Esophagus muscularis mucosa (tissue), 4 donors: ENCODE measurements at regions not wholly inside any gene's neighbourhood (a gene's known extent, or its start where the extent isn't known, plus 50 kb on each side); places are given as distances from the start of the nearest gene placed in this dataset.
"Not testable (repeated sequence)": the region's sequence is repeated elsewhere in the genome, so short reads cannot be mapped to it uniquely, and the experiment has no call there.

Experiments used
- DNase-seq: peaks from one replicate; pipeline ENCODE4 v3.0.0-alpha.2; 2017; ENCODE audit errors: extremely low spot score
- H3K27ac ChIP-seq, 4 donors: fragments of 200-600 bp; sonication (generic); replicated peaks in 1 of 4; 1 replicate in 3 of 4; 2 replicates in 1 of 4; pipeline ENCODE4 v1.5.1; 2016 to 2019; ENCODE audit warnings: mild to moderate bottlenecking in 1 of 4
- H3K27me3 ChIP-seq, 4 donors: fragments of 200-600 bp; sonication (generic); one replicate each; pipeline versions ENCODE4 v1.5.1 to v1.6.0; 2016 to 2019
- H3K36me3 ChIP-seq, 4 donors: fragments of 200-600 bp; sonication (generic); one replicate each; pipeline ENCODE4 v1.5.1; 2016 to 2019
- H3K4me1 ChIP-seq, 4 donors: fragments of 200-600 bp; sonication (generic); one replicate each; pipeline ENCODE4 v1.5.1; 2016 to 2019
- H3K4me3 ChIP-seq, 4 donors: fragments of 200-600 bp; sonication (generic); 1 replicate in 2 of 4; 2 replicates in 2 of 4; pipeline ENCODE4 v1.5.1; 2016 to 2019; ENCODE audit warnings: mild to moderate bottlenecking in 4 of 4, moderate library complexity in 1 of 4
- H3K9me3 ChIP-seq, 4 donors: fragments of 200-600 bp; sonication (generic); 1 replicate in 3 of 4; 2 replicates in 1 of 4; pipeline ENCODE4 v1.5.1; 2016 to 2019
- EP300 ChIP-seq: sonication (generic); formaldehyde crosslinking; IDR thresholded peaks from one replicate; pipeline ENCODE4 v1.6.1; 2017; ENCODE audit warnings: antibody characterized with exemption
- POLR2A ChIP-seq: fragments of 450-650 bp; IDR thresholded peaks from one replicate; pipeline ENCODE4 v1.6.1; 2017; ENCODE audit warnings: antibody characterized with exemption, moderate library complexity, mild to moderate bottlenecking, low read depth
- POLR2AphosphoS5 ChIP-seq, 2 donors: sonication (generic); formaldehyde crosslinking; IDR thresholded peaks; one replicate each; pipeline ENCODE4 v1.6.1; 2017; ENCODE audit warnings: antibody characterized with exemption in 2 of 2
- WGBS: methylation state at CpG from one replicate; pipeline ENCODE4 v1.1.5; 2018; 5-methylcytosine and 5-hydroxymethylcytosine counted together
- intact Hi-C: fragments of 100-400 bp; cut with DNase I; formaldehyde crosslinking; loops from one replicate; pipeline ENCODE4 v1.15.1; 2023
- TF ChIP-seq, protein P1 (sequence below), 3 experiments: fragments of 200-600 bp in 2 of 3; fragments of 450-650 bp in 1 of 3; sonication (generic) in 2 of 3; IDR thresholded peaks; one replicate each; pipeline ENCODE4 v1.5.1; 2017 to 2019; ENCODE audit warnings: antibody characterized with exemption in 3 of 3, mild to moderate bottlenecking in 2 of 3, moderate library complexity in 1 of 3

DNA sequence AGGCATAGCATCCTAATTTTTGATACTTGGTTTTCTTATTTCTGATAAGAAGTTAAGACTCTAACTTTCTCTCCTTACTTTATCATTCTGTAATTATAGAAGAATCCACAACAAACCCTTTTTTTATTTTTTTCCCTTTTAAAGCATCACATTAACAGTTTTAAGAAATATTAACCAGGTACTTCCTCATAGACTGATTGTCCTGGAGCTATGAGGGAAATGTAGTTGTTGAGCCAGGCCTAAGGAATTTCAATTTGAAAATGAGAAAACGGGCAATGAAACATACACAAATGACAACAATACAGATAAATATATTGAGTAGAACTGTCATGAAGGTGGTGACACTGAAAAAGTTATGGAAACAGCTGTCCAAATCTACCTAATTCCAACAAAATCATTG, 569.0 kb downstream of the KCNA4 start:
- H3K4me1 ChIP-seq, result no peaks in the 10 kb centered on the region
- TF ChIP-seq POLR2AphosphoS5 (IDR thresholded peaks at IDR 0.05) (no peak), EP300 (no peak), POLR2A (no peak)
- TF ChIP-seq, protein P1, sequence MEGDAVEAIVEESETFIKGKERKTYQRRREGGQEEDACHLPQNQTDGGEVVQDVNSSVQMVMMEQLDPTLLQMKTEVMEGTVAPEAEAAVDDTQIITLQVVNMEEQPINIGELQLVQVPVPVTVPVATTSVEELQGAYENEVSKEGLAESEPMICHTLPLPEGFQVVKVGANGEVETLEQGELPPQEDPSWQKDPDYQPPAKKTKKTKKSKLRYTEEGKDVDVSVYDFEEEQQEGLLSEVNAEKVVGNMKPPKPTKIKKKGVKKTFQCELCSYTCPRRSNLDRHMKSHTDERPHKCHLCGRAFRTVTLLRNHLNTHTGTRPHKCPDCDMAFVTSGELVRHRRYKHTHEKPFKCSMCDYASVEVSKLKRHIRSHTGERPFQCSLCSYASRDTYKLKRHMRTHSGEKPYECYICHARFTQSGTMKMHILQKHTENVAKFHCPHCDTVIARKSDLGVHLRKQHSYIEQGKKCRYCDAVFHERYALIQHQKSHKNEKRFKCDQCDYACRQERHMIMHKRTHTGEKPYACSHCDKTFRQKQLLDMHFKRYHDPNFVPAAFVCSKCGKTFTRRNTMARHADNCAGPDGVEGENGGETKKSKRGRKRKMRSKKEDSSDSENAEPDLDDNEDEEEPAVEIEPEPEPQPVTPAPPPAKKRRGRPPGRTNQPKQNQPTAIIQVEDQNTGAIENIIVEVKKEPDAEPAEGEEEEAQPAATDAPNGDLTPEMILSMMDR (IDR thresholded peaks at IDR 0.05), result no peak
- H3K27ac ChIP-seq, result no peak overlapping the region
- no peak overlapping the region for H3K4me3 ChIP-seq
- H3K9me3 ChIP-seq, result no peaks in the 10 kb centered on the region
- no peak for DNase-seq
- H3K36me3 ChIP-seq, result no peaks in the 10 kb centered on the region
- 70% methylated on average over 1 of the region's 1 CpG for WGBS
- intact Hi-C loops, result no loop called here
- H3K27me3 ChIP-seq, result no peaks in the 10 kb centered on the region

DNA sequence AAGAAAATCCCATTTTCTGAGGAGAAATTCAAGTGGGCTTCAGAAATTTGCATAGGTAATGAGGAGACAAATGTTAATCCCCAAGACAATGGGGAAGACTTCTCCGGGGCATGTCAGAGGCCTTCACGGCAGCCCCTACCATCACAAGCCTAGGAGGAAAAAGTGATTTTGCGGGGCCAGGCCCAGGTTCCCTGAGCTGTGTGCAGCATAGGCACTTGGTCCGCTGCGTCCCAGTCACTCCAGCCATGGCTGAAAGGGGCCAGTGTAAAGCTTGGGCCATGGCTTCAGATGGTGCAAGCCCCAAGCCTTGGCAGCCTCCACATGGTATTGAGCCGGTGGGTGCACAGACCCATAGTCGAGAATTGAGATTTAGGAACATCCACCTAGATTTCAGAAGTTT, 570.7 kb downstream of the KCNA4 start:
- intact Hi-C loops, result no loop called here

DNA sequence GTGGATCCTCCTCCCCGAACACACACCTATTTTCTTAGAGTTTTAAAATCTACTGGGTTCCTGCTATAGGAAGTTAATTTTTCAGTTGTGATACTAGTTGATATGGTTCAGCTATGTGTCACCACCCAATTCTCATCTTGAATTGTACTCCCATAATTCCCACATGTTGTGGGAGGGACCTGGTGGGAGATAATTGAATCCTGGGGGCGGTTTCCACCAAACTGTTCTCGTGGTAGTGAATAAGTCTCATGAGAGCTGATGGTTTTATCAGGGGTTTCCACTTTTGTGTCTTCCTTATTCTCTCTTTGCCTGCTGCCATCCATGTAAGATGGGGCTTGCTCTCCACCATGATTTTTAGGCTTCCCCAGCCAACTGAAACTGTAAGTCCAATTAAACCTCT, 571.6 kb downstream of the KCNA4 start:
- DNase-seq, H3K4me3 ChIP-seq, H3K27me3 ChIP-seq, H3K36me3 ChIP-seq, intact Hi-C loops, H3K27ac ChIP-seq, H3K4me1 ChIP-seq, H3K9me3 ChIP-seq: not testable (repeated sequence)
- WGBS, result 88% methylated on average over 3 of the region's 3 CpGs

More for the DNA sequence above, 570.7 kb downstream of the KCNA4 start:
- 81% methylated on average over 4 of the region's 7 CpGs for WGBS
- TF ChIP-seq, protein P1 (IDR thresholded peaks at IDR 0.05), result no peak
- TF ChIP-seq POLR2AphosphoS5 (IDR thresholded peaks at IDR 0.05), result no peak
- TF ChIP-seq EP300, result no peak
- TF ChIP-seq POLR2A, result no peak
- no peak for DNase-seq
- Histone ChIP-seq H3K4me3 (no peak overlapping the region), H3K27ac (no peak overlapping the region), H3K4me1 (no peaks in the 10 kb centered on the region), H3K36me3 (no peaks in the 10 kb centered on the region), H3K27me3 (no peaks in the 10 kb centered on the region), H3K9me3 (no peaks in the 10 kb centered on the region)

DNA sequence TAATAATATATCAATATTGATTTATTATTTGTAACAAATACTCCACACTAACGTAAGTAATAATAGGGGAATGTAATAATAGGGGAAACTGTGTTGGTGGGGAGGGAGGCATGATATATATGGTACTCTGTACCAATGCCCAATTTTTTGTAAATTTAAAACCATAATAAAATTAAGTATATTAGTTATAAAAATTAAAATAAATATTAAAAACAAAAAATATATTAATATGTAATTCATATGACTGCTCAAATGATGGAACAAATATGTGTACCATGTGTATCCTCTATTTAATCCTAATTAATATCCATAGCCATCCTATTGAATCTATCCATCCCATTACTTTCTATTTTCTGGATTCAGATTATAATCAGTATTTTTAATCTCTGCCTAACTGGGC, 578.0 kb downstream of the KCNA4 start:
- intact Hi-C loops, result loop anchor here (10.0 kb wide), 1 partner anchor 756 kb away; no protein-coding TSS in a partner anchor
- Histone ChIP-seq H3K4me3 (no peak overlapping the region), H3K9me3 (no peaks in the 10 kb centered on the region), H3K36me3 (no peaks in the 10 kb centered on the region), H3K27ac (no peak overlapping the region), H3K4me1 (no peaks in the 10 kb centered on the region), H3K27me3 (no peaks in the 10 kb centered on the region)
- TF ChIP-seq, protein P1 (IDR thresholded peaks at IDR 0.05), result no peak
- TF ChIP-seq EP300 (no peak), POLR2AphosphoS5 (IDR thresholded peaks at IDR 0.05) (no peak)
- no peak for DNase-seq
- 98% methylated on average over 1 of the region's 1 CpG for WGBS

DNA sequence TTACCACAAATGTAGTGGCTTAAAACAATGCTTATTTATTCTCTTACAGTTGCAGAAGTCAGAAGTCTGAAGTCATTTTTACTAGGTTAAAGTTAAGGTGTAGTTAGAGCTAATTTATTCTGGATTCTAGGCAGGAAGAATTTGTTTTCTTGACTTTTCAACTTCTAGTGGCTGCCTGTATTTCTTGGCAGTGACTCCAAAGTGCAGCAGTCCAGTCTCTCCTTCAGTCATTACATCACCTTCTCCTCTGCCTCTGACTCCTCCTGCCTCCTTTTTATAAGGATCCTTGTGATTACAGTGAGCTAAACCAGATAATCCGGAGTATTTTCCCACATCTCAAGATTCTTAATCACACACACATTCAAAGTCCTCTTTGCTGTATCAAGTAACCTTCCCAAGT, 581.4 kb downstream of the KCNA4 start:
- TF ChIP-seq POLR2AphosphoS5 (IDR thresholded peaks at IDR 0.05), result no peak
- TF ChIP-seq, protein P1 (IDR thresholded peaks at IDR 0.05), result no peak
- TF ChIP-seq POLR2A, result no peak
- no peak for TF ChIP-seq EP300
- no peaks in the 10 kb centered on the region for H3K36me3 ChIP-seq
- no peaks in the 10 kb centered on the region for H3K9me3 ChIP-seq
- H3K4me3 ChIP-seq, result no peak overlapping the region
- no peaks in the 10 kb centered on the region for H3K4me1 ChIP-seq
- WGBS, result 76% methylated on average over 1 of the region's 1 CpG
- intact Hi-C loops, result loop anchor here (10.0 kb wide), 1 partner anchor 759 kb away; no protein-coding TSS in a partner anchor
- no peaks in the 10 kb centered on the region for H3K27me3 ChIP-seq
- no peak for DNase-seq
- H3K27ac ChIP-seq, result no peak overlapping the region
